Liver (tissue), 3 donors: ENCODE measurements at regions not wholly inside any gene's neighbourhood (a gene's known extent, or its start where the extent isn't known, plus 50 kb on each side); places are given as distances from the start of the nearest gene placed in this dataset.

Experiments used
- FOXA1 ChIP-seq: IDR thresholded peaks from 2 replicates; pipeline ENCODE4 v1.6.1; 2016; ENCODE audit warnings: antibody characterized with exemption
- NR2F2 ChIP-seq: IDR thresholded peaks from 2 replicates; pipeline ENCODE4 v1.6.1; 2016; ENCODE audit warnings: antibody characterized with exemption
- YY1 ChIP-seq: IDR thresholded peaks from 2 replicates; pipeline ENCODE4 v1.6.1; 2016; ENCODE audit warnings: antibody characterized with exemption, mild to moderate bottlenecking
- TF ChIP-seq, protein P1 (sequence below): fragments of 150-350 bp; IDR thresholded peaks from 2 replicates; pipeline ENCODE4 v1.5.1; 2017; ENCODE audit warnings: improper control_type of control experiment, low read depth, low read length; ENCODE audit not compliant: missing input control
- TF ChIP-seq, protein P2 (sequence below): IDR thresholded peaks from 2 replicates; pipeline ENCODE4 v1.6.1; 2016; ENCODE audit warnings: antibody characterized with exemption
- donor health status: healthy.
- donor health status: healthy.

GRCh38 chr1:115220340-115221270, 117.4 kb downstream of the NGF start:
- TF ChIP-seq FOXA1 (no peak), YY1 (no peak), NR2F2 (no peak)
- TF ChIP-seq, protein P1, sequence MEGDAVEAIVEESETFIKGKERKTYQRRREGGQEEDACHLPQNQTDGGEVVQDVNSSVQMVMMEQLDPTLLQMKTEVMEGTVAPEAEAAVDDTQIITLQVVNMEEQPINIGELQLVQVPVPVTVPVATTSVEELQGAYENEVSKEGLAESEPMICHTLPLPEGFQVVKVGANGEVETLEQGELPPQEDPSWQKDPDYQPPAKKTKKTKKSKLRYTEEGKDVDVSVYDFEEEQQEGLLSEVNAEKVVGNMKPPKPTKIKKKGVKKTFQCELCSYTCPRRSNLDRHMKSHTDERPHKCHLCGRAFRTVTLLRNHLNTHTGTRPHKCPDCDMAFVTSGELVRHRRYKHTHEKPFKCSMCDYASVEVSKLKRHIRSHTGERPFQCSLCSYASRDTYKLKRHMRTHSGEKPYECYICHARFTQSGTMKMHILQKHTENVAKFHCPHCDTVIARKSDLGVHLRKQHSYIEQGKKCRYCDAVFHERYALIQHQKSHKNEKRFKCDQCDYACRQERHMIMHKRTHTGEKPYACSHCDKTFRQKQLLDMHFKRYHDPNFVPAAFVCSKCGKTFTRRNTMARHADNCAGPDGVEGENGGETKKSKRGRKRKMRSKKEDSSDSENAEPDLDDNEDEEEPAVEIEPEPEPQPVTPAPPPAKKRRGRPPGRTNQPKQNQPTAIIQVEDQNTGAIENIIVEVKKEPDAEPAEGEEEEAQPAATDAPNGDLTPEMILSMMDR, result no peak
- TF ChIP-seq, protein P2, sequence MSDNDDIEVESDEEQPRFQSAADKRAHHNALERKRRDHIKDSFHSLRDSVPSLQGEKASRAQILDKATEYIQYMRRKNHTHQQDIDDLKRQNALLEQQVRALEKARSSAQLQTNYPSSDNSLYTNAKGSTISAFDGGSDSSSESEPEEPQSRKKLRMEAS, result no peak
